Fibroblast of gingiva (primary cell): ENCODE measurements at regions not wholly inside any gene's neighbourhood (a gene's known extent, or its start where the extent isn't known, plus 50 kb on each side); places are given as distances from the start of the nearest gene placed in this dataset.
A peak's percentile ranks its signal among the peaks of the same experiment; 100 is the strongest.

Source experiments
- DNase-seq: peaks from one replicate; pipeline ENCODE4 v3.0.0-alpha.2; 2011; ENCODE audit warnings: low read depth

DNA sequence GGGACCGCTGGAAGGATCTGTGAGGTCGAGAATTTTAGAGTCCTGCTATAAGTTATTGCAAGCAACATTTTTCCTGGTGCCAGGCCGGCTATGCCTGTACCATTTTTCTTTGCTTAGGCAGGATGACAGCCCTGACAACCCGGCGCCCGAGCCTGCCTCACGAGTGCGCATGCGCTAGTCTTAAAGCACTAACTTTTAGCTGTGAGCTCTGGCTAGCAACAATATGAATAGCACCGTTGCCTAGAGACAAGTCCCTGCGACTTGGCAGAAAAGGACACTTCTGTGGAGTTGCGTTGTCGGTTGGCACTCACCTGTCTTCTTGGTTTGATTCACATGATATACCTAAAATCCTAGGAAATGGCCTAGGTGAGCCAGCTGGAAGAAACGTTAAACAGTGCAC, 663.4 kb upstream of the TSPY4 start:
- DNase-seq: no peak

DNA sequence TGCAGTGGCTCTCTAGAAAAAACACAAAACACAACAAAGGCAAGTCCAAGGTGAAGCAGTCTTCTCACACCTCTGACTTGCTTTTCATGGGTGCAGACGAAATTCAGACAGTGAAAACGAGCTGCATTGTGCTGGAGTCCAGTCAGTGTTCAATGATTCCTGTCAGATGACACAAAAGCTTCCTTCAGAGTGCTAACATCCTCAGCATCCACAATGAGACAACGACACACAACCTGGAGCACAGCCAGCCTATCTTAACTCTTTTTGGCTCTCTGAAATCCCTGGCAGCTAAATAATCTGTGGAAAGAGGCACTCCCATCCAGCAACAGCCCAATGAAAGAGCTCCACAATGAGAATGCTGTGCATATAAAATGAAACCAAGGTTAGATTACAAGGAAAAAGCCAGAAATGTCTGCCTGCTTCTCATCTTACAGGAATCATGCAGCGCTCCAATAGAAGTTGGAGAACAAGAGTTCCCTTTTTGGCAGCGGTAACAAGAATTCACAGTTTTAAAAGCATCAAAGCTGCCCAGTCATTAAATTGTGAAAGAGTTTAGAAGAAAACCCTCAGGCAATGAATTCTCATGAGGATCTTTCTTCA, 659.8 kb upstream of the TSPY4 start:
- peak; percentile 51 for DNase-seq

DNA sequence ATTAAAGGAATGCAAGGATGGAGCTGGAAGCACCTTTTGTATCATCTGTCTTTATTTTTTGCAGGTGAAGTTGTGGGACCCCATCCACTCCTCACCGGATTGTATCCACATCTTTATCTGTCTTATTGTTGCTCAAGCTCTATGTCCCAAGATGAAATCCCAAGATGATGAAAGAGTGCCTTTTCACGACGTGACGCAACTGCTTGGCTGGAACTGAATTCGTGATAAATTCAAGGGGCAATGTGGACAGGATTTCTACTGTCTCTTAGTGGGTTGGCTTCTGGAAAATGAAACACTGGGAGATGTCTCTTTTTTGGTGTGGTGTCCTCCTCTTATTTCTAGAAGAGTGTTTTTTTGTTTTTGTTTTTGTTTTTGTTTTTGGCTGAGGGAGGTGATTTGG, 650.1 kb upstream of the TSPY4 start:
- DNase-seq: no peak

DNA sequence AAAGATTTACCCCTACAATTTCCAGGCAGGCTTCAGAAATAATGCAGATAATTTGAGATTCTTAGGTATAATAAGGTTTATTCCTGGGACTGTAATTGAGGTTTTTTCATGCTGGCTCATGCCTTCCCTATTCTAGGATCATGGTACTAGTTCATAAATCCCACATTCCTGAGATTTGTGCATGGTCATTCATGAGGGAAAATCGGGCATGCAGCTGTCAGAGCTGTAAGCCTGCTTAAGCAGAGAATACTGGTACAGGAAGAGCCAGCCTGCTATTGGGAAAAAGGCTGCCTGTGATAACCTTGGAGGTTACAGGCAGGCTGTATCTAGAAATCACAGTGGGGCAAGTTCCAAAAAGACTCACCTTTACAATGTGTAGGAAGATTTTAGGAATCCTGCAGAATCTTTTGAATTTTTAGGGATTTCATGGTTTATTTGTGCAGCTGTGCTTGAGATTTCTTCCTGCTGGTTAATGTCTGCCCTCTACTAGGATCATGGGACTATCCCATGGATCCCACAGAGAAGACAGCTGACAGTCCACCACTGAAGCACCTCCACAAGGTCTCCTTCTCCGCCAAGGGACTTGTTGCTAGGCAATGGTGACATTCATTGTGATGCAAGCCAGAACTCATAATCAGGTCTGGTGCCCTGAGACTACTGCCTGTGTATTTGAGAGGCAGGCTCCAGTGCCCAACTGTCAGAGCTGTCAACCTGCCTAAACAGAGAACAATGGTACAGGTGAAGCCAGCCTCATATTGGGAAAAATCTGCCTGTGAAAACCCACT, 646.2 kb upstream of the TSPY4 start:
- no peak for DNase-seq

DNA sequence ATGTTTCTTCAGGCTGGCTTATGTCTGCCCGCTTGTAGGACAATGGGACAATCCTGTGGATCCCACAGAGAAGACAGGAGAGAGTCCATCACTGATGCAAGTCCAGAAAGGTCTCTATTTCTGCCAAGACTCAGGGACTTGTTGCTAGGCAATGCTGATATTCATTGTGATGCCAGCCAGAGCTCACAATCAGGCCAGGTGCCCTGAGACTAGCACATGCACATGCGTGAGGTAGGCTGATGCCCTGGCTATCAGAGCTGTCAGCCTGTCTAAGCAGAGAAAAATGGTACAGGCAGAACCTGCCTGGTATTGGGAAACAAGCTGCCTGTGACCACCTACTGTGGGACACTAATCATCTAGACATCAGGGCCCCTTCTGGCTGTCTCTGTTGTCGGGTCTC, 638.7 kb upstream of the TSPY4 start:
- no peak for DNase-seq

DNA sequence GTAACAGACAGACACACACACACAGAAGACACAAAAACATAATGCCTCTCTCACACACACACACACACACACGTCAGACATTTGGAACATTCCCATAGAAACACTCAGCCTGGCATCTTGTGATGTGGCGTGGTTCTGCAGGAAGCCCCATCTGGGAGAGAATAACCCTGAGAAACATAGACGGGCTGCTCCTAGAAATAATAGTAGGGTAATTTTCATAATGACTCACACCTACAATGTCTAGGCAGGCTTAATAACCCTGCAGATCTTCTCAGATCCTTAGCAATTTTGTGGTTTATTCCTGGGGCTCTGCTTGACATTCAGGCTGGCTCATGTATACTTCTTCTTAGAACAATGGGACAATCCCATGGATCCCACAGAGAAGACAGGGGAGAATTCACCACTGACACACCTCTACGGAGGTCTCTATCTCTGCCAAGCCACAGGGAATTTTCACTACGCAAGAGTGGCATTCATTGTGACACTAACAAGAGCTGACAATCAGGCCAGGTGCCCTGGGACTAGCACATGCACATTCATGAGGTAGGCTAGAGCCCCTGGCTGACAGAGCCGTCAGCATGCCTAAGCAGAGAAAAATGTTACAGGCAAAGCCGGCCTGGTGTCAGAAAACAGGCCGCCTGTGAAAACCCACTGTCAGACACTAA, 631.5 kb upstream of the TSPY4 start:
- no peak for DNase-seq

DNA sequence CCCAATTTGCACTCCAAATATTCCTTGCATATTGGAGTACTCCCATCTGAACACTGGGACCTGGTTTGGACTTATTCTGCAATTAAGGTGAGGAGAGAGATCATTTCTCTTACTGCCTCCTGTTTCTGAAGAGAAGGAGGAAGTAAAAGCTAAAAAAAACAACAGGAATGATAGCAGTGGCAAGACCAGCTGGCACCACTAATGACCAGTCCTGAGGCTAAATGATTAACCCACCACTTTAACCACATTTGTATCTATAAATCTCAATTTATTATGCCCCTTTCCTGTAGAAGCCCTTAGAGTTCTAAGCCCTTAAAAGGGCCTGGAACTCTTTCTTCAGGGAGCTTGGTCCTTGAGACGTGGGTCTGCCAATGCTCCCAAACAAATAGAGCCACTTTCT, 625.0 kb upstream of the TSPY4 start:
- no peak for DNase-seq

DNA sequence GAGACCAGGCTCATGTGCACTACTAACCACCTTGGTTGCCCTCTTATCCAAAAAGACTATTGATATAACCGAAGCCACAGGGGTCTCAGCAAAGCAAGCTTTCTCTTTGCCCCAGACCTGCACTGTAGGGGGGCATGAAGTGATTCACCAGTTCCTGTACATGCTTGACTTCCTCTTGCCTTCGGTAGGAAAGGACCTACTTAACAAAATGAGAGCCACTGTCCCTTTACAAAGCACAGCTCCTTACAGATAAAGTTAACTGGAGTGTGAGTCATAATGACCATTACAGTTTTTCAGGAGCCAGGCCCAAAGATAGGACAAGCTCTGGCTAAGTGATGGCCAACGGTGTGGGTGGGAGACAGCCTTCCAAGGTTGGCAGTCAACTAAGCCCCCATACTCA, 622.0 kb upstream of the TSPY4 start:
- DNase-seq: no peak

DNA sequence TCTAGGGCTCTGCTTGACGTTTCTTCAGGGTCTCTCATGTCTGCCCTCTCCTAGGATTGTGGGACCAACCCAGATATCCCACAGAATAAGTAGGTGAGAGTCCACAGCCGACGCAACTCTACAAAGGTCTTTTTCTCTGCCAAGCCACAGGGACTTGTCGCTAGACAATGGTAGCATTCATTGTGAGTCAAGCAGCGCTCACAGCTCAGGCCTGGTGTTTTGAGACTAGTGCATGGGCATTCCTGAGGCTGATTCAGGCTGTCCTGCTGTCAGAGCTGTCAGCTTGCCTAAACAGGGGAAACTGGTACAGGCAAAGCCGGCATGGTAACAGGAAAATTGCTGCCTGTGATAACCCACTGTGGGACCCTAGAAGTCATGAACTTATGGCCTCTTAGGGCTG, 610.6 kb upstream of the TSPY4 start:
- no peak for DNase-seq

DNA sequence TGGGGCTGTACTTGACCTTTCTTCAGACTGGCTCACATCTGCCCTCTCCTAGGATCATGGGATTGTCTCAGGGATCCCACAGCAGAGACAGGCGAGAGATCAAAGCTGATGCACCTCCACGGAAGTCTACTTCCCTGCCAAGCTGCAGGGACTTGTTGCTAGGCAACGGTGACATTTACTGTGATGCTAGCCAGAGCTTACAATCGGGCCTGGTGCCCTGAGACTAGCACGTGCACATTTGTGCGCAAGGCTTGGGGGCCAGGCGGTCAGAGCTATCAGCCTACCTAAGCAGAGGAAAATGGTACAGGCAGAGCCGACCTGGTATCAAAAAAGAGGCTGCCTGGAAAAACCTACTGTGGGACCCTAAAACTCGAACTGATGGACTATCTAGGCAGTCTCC, 607.3 kb upstream of the TSPY4 start:
- DNase-seq: no peak

DNA sequence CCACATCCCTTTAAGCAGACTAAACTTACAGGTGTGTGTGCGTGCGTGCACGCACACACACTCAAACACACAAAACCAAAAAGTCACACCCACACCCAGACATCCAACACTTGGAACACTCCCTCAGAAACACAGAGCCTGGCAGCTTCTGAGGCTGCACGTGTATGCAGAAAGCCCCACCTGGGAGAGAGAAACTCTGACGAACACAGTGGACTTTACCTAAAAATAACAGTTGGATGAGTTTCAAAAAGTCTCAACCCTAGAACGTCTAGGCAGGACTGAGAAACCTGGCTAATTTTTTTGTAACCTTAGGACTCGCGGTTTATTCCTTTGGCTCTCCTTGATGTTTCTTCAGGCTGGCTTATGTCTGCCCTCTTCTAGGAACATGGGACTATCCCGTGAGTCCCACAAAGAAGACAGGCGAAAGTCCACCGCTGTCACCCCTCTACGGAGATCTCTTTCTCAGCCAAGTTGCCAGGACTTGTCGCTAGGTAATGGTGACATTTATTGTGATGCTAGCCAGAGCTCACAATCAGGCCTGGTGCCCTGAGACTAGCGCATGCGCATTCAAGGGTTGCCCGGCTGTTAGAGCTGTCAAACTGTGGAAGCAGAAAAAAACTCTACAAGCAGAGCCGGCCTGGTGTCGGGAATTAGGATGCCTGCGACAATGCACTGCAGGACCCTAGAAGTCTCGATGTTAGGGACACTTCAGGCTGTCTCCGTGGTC, 595.8 kb upstream of the TSPY4 start:
- no peak for DNase-seq

DNA sequence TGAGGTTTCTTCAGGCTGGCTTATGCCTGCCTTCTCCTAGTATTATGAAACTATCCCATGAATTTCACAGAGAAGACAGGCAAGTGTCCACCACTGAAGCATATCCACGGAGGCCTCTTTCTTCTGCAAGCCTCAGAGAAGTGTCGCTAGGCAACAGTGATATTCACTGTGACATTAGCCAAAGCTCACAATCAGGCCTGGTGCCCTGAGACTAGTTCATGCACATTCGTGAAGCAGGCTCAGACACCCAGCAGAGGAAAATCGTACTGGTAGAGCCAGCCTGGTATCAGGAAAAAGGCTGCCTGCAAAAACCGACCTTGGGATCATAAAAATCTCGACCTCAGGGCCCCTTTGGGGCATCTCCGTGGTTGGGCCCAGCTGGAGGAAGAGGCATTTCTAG, 573.1 kb upstream of the TSPY4 start:
- DNase-seq: no peak

DNA sequence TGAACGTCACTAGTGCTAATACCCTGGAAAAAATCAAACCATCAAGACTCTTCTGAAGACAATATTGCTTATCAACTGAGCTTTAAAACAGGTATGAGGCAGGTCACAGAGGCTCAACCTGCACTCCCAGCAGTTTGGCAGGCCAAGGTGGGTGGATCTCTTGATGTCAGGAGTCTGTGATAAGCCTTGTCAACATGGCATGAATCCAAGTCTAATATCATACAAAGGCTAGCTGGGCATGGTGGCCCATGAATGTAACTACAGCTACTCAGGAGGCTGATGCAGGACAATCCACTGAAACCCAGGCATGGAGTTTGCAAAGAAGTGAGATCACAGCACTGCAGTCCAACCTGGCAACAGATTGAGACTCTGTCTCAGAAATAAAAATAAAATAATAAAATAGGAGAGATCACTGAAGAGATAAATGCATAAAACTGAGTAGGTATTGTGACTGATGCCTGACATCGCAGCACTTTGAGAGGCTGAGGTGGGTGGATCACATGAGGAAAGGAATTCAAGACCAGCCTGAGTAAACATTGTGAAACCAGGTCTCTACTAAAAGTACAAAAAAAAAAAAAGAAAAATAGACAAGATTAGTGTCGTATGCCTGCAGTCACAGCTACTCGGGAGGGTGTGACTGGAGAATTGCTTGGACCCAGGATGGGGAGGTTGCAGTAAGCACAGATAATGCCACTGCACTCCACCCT, 555.9 kb upstream of the TSPY4 start:
- no peak for DNase-seq

DNA sequence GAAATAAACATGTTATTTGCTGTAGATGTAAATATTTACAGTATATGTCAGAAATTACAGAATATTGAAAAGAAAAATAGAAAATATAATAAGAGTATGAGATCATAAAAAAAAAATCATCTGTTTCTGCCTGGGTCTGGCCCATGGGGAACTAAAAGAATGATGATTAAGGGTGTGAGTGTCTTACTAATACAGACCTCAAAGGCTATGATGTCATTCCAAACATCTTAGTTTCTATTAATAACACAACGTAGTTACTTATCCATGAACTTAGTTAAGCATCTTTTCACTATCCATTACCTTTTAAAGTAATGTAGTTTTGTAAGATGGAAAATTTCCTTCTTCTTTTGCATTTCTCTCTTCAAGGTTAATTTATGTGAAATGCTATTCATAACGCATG, 542.7 kb upstream of the TSPY4 start:
- DNase-seq: no peak

DNA sequence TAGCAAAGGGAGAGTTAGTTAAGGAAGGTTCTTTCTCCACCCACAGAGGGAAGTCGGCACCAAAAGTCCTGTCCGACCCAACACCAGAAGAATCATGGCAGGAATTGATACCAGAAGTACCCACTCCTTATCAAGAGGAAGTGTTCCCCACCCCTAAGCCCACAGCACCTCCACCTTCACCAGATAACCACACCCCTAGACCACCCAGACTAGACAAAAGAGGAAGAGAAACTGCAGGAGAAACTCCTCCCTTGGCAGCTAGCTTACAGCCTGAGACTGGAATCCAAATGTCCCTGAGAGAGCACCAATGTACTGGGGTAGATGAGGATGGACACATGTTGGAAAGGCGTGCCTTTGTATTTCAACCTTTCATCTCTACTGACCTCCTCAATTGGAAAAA, 532.9 kb upstream of the TSPY4 start:
- DNase-seq: no peak

DNA sequence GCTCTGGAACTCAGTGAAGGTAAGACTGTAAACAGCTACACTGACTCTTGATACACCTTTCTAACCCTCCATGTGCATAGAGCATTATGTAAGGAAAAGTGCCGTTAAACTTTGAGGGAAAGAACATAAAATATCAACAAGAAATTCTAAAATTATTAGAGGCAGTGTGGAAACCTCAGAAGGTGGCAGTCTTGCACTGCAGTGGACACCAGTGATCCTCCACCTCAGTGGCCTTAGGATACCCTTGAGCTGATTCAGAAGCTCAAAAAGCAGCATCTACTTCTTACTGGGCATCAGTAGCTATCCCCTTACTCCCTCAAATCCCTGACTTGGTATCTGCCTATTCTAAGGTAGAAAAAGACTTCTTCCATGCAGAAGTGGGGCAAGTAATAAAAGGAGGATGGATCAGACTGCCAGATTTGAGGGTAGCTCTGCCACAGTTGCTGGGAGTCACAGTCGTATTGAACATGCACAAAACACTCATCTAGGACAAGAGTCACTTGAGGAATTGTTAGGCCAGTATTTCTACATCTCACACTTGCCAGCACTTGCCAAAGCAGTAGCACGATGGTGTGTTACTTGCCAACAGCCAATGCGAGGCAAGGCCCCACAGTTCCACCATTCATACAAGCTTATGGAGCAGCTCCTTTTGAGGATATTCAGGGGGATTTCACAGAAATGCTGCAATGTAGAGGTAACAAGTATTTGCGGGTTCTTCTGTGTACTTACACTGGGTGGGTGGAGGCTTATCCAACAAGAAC, 529.4 kb upstream of the TSPY4 start:
- peak; percentile 45 for DNase-seq

DNA sequence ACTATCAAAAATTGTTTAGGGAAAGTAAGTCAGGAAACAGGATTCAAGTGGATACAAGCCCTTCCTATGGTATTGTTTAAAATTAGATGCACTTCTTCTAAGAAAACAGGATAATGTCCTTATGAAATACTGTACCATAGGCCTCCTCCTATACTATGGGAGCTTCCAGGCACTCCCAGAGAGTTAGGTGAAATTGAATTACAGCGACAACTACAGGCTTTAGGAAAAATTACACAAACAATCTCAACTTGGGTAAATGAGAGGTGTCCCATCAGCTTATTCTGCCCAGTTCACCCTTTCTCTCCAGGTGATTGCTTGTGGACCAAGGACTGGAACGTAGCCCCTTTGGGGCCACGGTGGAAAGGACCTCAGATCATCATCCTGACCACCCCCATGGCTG, 528.7 kb upstream of the TSPY4 start:
- DNase-seq: no peak

DNA sequence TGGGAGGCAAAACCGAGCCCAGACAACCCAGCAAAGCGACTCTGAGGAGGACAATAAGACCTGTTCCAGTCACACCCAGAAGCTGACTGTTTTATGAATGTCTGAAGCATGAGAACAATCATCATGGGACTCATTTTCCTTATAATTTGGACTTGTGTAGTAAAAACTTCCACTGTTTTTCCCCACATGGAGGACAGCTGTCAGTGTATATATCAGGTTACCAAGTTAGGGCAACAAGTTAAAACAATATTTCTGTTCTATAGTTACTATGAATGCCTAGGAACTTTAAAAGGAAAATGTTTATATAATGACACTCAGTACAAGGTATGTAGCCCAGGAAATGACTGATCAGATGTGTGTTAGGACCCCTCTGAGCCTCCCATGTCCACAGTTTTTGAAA, 528.2 kb upstream of the TSPY4 start:
- DNase-seq: peak; percentile 62

DNA sequence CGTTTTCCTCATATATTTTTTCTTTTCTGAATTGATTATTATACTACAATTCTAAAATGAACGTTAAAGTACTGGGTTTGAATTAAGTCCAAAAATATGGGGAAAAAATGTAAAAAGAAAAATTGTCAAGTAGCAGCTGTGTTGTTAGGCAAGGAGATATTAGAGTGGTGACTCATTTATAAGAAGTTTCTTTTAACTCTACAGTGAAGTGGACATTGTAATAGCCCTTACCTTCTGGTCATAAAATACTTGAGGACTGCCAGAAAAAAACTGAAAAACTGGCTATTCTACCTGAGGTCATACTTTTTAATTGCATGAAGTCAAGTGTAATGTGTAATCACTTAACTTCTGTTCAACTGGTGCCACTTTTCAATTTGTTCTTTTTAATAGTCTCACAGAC, 523.1 kb upstream of the TSPY4 start:
- DNase-seq: peak; percentile 0

DNA sequence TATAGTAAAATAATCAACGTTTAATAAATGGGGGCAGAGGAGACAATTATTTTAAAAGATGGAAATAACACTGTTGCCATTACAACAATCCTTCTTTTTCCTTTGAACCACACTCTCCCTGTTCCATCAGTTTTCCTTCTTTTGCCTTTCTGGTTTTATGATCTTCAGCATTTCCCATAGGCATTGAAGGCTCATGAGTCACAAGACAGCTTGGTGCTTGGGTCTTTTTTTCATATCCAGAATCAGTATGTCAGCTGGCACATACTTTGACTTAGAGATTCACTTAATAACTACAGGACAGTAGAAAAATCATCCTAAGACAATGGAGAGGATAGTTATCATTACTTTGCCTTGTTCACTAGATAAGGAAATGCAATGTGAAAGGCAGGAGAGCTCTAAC, 521.6 kb upstream of the TSPY4 start:
- DNase-seq: no peak

DNA sequence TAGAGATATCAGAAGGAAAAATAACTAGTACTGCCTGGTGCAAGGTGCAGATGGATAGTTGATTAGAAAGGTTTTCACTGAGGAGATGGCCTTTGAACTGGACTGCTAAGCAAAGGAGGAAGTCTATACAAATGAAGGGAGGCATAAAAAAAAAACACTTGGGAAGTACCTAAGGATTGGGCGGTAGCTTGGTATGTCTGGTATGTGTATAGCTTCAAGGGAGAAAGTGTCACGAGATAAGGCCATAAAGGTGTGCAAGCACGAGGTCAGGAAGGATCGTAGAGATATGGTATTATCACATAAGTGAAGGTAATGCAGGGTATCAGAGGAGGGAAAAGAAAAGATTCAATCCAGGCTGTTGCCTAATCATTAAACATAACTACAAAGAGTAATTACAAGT, 517.2 kb upstream of the TSPY4 start:
- DNase-seq: no peak

DNA sequence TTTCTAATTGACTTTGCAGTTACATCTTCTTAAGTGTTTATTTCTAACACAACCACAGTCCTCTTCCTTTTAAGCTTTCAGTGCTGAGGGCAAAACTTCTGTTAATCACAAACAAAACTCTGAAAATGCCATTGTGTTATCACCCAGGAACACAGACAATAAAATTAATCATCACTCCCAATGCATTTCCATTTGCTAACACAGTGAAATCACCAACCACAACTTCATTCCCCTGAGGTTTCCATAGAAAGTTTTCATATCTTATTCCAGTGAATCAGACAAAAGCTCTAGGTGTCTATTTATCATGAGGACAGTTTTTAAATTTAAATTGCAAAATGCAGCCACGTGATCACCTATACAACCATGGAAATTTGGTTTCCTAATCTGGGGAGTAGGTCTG, 516.2 kb upstream of the TSPY4 start:
- no peak for DNase-seq
